Fibroblast of villous mesenchyme (primary cell): ENCODE measurements at regions not wholly inside any gene's neighbourhood (a gene's known extent, or its start where the extent isn't known, plus 50 kb on each side); places are given as distances from the start of the nearest gene placed in this dataset.

Experiments
- DNase-seq: peaks from one replicate; pipeline ENCODE4 v3.0.0-alpha.2; 2010; ENCODE audit warnings: low read depth
- H3K4me3 ChIP-seq: 2 replicates; pipeline ENCODE4 v1.5.1; 2011; ENCODE audit warnings: low read depth, mild to moderate bottlenecking, low read length
- CTCF ChIP-seq: IDR thresholded peaks from 2 replicates; pipeline ENCODE4 v1.5.1; 2012; ENCODE audit warnings: low read depth, mild to moderate bottlenecking, low read length; ENCODE audit not compliant: insufficient read depth

GRCh38 chr17:6011206-6011605 is 59.0 kb upstream of the WSCD1 start:
- DNase-seq: no peak
- no peak for TF ChIP-seq CTCF
- no peak overlapping the region for H3K4me3 ChIP-seq

DNA sequence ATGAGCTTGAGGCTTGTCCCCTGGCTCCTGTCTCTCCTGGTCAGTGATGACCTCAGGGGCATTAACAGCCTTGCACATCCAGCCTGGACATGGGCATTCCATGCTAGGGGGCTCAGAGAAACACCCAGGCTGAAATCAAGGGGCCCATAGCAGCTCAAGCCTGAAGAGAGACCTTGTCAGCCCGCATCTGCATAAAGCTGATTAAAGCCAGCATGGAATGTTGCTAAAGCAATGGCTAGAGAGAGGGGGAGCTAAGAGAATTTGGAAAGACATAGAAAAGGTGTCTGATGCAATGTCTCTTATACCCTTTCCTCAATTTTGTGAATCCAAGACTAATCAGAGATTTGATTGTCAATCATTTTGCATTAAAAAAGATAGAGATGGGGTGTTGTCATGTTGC is 51.4 kb upstream of the WSCD1 start:
- H3K4me3 ChIP-seq: no peak overlapping the region
- DNase-seq: no peak
- no peak for TF ChIP-seq CTCF

GRCh38 chr17:6019959-6020358 is 50.2 kb upstream of the WSCD1 start:
- H3K4me3 ChIP-seq: no peak overlapping the region
- DNase-seq: no peak

GRCh38 chr17:6020376-6021010 is 49.7 kb upstream of the WSCD1 start:
- H3K4me3 ChIP-seq: no peak overlapping the region
- no peak for TF ChIP-seq CTCF
- DNase-seq: no peak

More at GRCh38 chr17:6019959-6020358, 50.2 kb upstream of the WSCD1 start:
- no peak for TF ChIP-seq CTCF
